HEK293 (cell line): ENCODE measurements at regions not wholly inside any gene's neighbourhood (a gene's known extent, or its start where the extent isn't known, plus 50 kb on each side); places are given as distances from the start of the nearest gene placed in this dataset.

ENCODE experiments used
- CTCF ChIA-PET: fragments of 350-600 bp; formaldehyde crosslinking; extraction: SDS; loops from one replicate; lab custom pipeline; 2021; ENCODE audit warnings: antibody characterized with exemption; lab: Yijun Ruan, JAX
- POLR2A ChIA-PET: fragments of 300-600 bp; formaldehyde crosslinking; extraction: SDS; loops from one replicate; lab custom pipeline; 2020; ENCODE audit warnings: antibody characterized with exemption, inconsistent platforms; lab: Yijun Ruan, JAX
- H3K27ac ChIP-seq: fragments of 200-500 bp; sonication (Bioruptor generic); 2 replicates; pipeline ENCODE4 v1.5.1; 2014; ENCODE audit warnings: low read depth, low read length, control low read depth, inconsistent platforms; ENCODE audit errors: extremely low read depth
- H3K36me3 ChIP-seq, 2 experiments: fragments of 200-500 bp in 1 of 2; sonication (Bioruptor generic) in 1 of 2; 1 replicate in 1 of 2; 2 replicates in 1 of 2; pipeline ENCODE4 v1.5.1; 2014 to 2017; ENCODE audit warnings: inconsistent platforms in 2 of 2, low read length in 2 of 2; ENCODE audit not compliant: control insufficient read depth in 2 of 2, insufficient read depth in 1 of 2
- H3K4me1 ChIP-seq: fragments of 200-500 bp; sonication (Bioruptor generic); 2 replicates; pipeline ENCODE4 v1.5.1; 2014; ENCODE audit warnings: mild to moderate bottlenecking, low read length, inconsistent platforms; ENCODE audit not compliant: control insufficient read depth, insufficient read depth
- H3K4me3 ChIP-seq: 2 replicates; pipeline ENCODE4 v1.5.1; 2011; ENCODE audit warnings: low read depth, mild to moderate bottlenecking, control low read depth, low read length, moderate library complexity
- H3K9me3 ChIP-seq: fragments of 200-500 bp; sonication (Bioruptor generic); 2 replicates; pipeline ENCODE4 v1.5.1; 2014; ENCODE audit warnings: low read depth, low read length, inconsistent platforms; ENCODE audit not compliant: control insufficient read depth, insufficient read depth
- GFI1B ChIP-seq: fragments of 450-650 bp; formaldehyde crosslinking; IDR thresholded peaks from 2 replicates; pipeline ENCODE4 v1.5.1; 2016; ENCODE audit warnings: missing biosample characterization, missing genetic modification characterization
- GLI2 ChIP-seq: fragments of 450-650 bp; formaldehyde crosslinking; IDR thresholded peaks from 2 replicates; pipeline ENCODE4; 2017; ENCODE audit warnings: missing biosample characterization, missing genetic modification characterization, low read depth, borderline replicate concordance
- PRDM6 ChIP-seq: fragments of 450-650 bp; formaldehyde crosslinking; IDR thresholded peaks from 2 replicates; pipeline ENCODE4 v1.5.1; 2017; ENCODE audit warnings: missing biosample characterization, missing genetic modification characterization
- TCF7L2 ChIP-seq: IDR thresholded peaks from 2 replicates; pipeline ENCODE4 v1.6.1; 2011; ENCODE audit warnings: low read depth, mild to moderate bottlenecking, inconsistent platforms, low read length, moderate library complexity, borderline replicate concordance
- ZBTB7A ChIP-seq: fragments of 450-650 bp; formaldehyde crosslinking; IDR thresholded peaks from 2 replicates; pipeline ENCODE4 v1.5.1; 2016; ENCODE audit warnings: low read depth, missing biosample characterization, missing genetic modification characterization
- ZNF146 ChIP-seq: fragments of 450-650 bp; formaldehyde crosslinking; IDR thresholded peaks from 2 replicates; pipeline ENCODE4 v1.5.1; 2016; ENCODE audit warnings: missing biosample characterization, missing genetic modification characterization
- ZNF157 ChIP-seq: fragments of 450-650 bp; formaldehyde crosslinking; IDR thresholded peaks from 2 replicates; pipeline ENCODE4 v1.5.1; 2016; ENCODE audit warnings: missing biosample characterization, missing genetic modification characterization
- ZNF174 ChIP-seq: fragments of 450-650 bp; formaldehyde crosslinking; IDR thresholded peaks from 2 replicates; pipeline ENCODE4 v1.5.0; 2017; ENCODE audit warnings: missing biosample characterization, mild to moderate bottlenecking, missing genetic modification characterization
- ZNF248 ChIP-seq: fragments of 450-650 bp; formaldehyde crosslinking; IDR thresholded peaks from 2 replicates; pipeline ENCODE4 v1.5.1; 2017; ENCODE audit warnings: missing biosample characterization, missing genetic modification characterization
- ZNF274 ChIP-seq, 2 experiments: fragments of 200-500 bp in 1 of 2; fragments of 450-650 bp in 1 of 2; sonication (Bioruptor generic) in 1 of 2; formaldehyde crosslinking in 1 of 2; IDR thresholded peaks; 2 replicates each; pipeline versions ENCODE4 v1.5.1 to v1.6.1; 2014 to 2016; ENCODE audit warnings: borderline replicate concordance in 1 of 2, inconsistent platforms in 1 of 2, low read length in 1 of 2, missing biosample characterization in 1 of 2, missing genetic modification characterization in 1 of 2
- ZNF280C ChIP-seq: fragments of 450-650 bp; formaldehyde crosslinking; IDR thresholded peaks from 2 replicates; pipeline ENCODE4 v1.5.1; 2016; ENCODE audit warnings: missing biosample characterization, missing genetic modification characterization
- ZNF473 ChIP-seq: fragments of 450-650 bp; formaldehyde crosslinking; IDR thresholded peaks from 2 replicates; pipeline ENCODE4 v1.5.1; 2017; ENCODE audit warnings: missing biosample characterization, missing genetic modification characterization
- ZNF513 ChIP-seq: fragments of 450-650 bp; IDR thresholded peaks from 2 replicates; pipeline ENCODE4 v1.5.1; 2018; ENCODE audit warnings: missing biosample characterization, missing genetic modification characterization
- ZNF514 ChIP-seq: fragments of 450-650 bp; formaldehyde crosslinking; IDR thresholded peaks from 2 replicates; pipeline ENCODE4 v1.5.1; 2016; ENCODE audit warnings: missing biosample characterization, missing genetic modification characterization
- ZNF548 ChIP-seq: fragments of 450-650 bp; formaldehyde crosslinking; IDR thresholded peaks from 2 replicates; pipeline ENCODE4 v1.5.1; 2016; ENCODE audit warnings: missing biosample characterization, missing genetic modification characterization
- ZNF629 ChIP-seq: fragments of 450-650 bp; formaldehyde crosslinking; IDR thresholded peaks from 2 replicates; pipeline ENCODE4 v1.5.1; 2017; ENCODE audit warnings: missing biosample characterization, missing genetic modification characterization
- ZNF837 ChIP-seq: fragments of 450-650 bp; formaldehyde crosslinking; IDR thresholded peaks from 2 replicates; pipeline ENCODE4 v1.5.1; 2016; ENCODE audit warnings: missing biosample characterization, missing genetic modification characterization
- TF ChIP-seq, protein P1 (sequence below): fragments of 450-650 bp; formaldehyde crosslinking; IDR thresholded peaks from 2 replicates; pipeline ENCODE4 v1.5.1; 2016; ENCODE audit warnings: missing biosample characterization, missing genetic modification characterization

- TF ChIP-seq ZNF146 (tag by site-specific recombination) (no peak), PRDM6 (no peak), TCF7L2 (no peak), ZNF837 (no peak), ZNF473 (tag by site-specific recombination) (no peak), ZNF174 (tag by site-specific recombination) (no peak), ZNF513 (tag by site-specific recombination) (no peak), ZNF248 (tag by site-specific recombination) (no peak)
Observed at GRCh38 chr2:129717560-129718130, 261.8 kb upstream of the RAB6C start (continued).

DNA sequence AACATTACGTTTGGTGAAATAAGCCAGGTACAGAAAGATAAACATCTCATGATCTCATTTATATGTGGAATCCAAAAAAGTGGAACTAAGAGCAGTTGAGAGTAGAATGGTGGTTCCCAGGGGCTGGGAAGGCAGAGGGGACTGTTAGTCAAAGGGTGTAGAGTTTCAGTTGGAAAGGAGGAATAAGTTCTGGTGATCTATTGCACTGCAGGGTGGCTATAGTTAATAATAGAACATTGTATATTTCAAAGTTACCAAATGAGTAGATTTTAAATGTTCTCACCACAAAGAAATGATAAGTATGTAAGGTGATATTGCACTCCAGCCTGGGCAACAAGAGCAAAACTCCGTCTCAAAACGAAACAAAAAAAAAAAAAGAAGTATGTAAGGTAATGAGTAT is 260.1 kb upstream of the RAB6C start:
- H3K27ac ChIP-seq = no peak overlapping the region
- H3K4me3 ChIP-seq = no peak overlapping the region
- H3K4me1 ChIP-seq = no peaks in the 10 kb centered on the region
- H3K9me3 ChIP-seq = no peaks in the 10 kb centered on the region
- ChIA-PET POLR2A (no interaction called here), CTCF (no interaction called here)
- no peaks in the 10 kb centered on the region for H3K36me3 ChIP-seq
- TF ChIP-seq ZNF473 (tag by site-specific recombination) (no peak), ZNF629 (tag by site-specific recombination) (no peak), ZNF514 (no peak), ZNF274 (IDR thresholded peaks at IDR 0.05; ENCODE audit: low read length) (no peak), ZNF274 (tag by site-specific recombination; IDR thresholded peaks at IDR 0.05; ENCODE audit: borderline replicate concordance) (no peak), ZNF548 (tag by site-specific recombination) (no peak), ZBTB7A (tag by site-specific recombination) (no peak), GFI1B (tag by site-specific recombination) (no peak), ZNF157 (tag by site-specific recombination) (no peak), ZNF280C (tag by site-specific recombination) (no peak), GLI2 (tag by site-specific recombination) (no peak)
- TF ChIP-seq, protein P1, sequence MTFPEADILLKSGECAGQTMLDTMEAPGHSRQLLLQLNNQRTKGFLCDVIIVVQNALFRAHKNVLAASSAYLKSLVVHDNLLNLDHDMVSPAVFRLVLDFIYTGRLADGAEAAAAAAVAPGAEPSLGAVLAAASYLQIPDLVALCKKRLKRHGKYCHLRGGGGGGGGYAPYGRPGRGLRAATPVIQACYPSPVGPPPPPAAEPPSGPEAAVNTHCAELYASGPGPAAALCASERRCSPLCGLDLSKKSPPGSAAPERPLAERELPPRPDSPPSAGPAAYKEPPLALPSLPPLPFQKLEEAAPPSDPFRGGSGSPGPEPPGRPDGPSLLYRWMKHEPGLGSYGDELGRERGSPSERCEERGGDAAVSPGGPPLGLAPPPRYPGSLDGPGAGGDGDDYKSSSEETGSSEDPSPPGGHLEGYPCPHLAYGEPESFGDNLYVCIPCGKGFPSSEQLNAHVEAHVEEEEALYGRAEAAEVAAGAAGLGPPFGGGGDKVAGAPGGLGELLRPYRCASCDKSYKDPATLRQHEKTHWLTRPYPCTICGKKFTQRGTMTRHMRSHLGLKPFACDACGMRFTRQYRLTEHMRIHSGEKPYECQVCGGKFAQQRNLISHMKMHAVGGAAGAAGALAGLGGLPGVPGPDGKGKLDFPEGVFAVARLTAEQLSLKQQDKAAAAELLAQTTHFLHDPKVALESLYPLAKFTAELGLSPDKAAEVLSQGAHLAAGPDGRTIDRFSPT (tag by site-specific recombination) = no peak
